Thyroid gland (tissue), 4 donors: ENCODE measurements at regions not wholly inside any gene's neighbourhood (a gene's known extent, or its start where the extent isn't known, plus 50 kb on each side); places are given as distances from the start of the nearest gene placed in this dataset.
"Not testable (repeated sequence)": the region's sequence is repeated elsewhere in the genome, so short reads cannot be mapped to it uniquely, and the experiment has no call there.

Source experiments
- POLR2A ChIP-seq, 2 donors: fragments of 450-650 bp; IDR thresholded peaks; one replicate each; pipeline ENCODE4 v1.6.1; 2017; ENCODE audit warnings: antibody characterized with exemption in 2 of 2, mild to moderate bottlenecking in 2 of 2, moderate library complexity in 1 of 2
- TF ChIP-seq, protein P1 (sequence below), 6 experiments: fragments of 200-600 bp in 3 of 6; fragments of 450-650 bp in 3 of 6; sonication (generic) in 3 of 6; IDR thresholded peaks; one replicate each; pipeline ENCODE4 v1.5.1; 2016 to 2019; ENCODE audit warnings: antibody characterized with exemption in 6 of 6, mild to moderate bottlenecking in 2 of 6, inconsistent platforms in 1 of 6, moderate library complexity in 1 of 6

DNA sequence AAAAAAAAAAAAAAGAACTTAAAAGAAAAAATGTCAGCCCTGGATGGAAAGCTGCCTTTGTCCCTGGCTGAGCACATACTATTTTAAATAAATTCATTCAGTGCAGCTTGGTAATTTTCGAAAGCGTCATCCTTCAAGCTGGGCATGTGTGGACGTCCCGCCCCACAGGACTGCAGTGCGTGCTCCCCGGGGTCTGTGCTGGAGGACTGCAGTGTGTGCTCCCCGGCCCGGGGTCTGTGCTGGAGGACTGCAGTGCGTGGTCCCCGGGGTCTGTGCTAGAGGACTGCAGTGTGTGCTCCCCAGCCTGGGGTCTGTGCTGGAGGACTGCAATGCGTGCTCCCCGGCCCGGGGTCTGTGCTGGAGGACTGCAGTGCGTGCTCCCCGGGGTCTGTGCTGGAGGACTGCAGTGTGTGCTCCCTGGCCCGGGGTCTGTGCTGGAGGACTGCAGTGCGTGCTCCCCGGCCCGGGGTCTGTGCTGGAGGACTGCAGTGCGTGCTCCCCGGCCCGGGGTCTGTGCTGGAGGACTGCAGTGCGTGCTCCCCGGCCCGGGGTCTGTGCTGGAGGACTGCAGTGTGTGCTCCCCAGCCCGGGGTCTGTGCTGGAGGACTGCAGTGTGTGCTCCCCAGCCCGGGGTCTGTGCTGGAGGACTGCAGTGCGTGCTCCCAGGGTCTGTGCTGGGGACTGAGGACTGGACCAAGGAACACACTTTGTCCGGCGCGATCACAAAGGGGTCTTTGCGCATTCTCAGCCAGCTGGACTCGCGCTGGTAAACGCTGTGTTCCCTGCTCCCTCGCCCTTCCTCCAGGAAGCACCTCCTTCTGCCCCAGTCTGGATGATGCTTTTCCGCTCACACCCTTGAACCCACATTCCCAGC is 86.3 kb downstream of the CPN2 start:
- TF ChIP-seq, protein P1, sequence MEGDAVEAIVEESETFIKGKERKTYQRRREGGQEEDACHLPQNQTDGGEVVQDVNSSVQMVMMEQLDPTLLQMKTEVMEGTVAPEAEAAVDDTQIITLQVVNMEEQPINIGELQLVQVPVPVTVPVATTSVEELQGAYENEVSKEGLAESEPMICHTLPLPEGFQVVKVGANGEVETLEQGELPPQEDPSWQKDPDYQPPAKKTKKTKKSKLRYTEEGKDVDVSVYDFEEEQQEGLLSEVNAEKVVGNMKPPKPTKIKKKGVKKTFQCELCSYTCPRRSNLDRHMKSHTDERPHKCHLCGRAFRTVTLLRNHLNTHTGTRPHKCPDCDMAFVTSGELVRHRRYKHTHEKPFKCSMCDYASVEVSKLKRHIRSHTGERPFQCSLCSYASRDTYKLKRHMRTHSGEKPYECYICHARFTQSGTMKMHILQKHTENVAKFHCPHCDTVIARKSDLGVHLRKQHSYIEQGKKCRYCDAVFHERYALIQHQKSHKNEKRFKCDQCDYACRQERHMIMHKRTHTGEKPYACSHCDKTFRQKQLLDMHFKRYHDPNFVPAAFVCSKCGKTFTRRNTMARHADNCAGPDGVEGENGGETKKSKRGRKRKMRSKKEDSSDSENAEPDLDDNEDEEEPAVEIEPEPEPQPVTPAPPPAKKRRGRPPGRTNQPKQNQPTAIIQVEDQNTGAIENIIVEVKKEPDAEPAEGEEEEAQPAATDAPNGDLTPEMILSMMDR (IDR thresholded peaks at IDR 0.05) = not testable (repeated sequence)
- TF ChIP-seq POLR2A (IDR thresholded peaks at IDR 0.05) = not testable (repeated sequence)
